D721Med (cell line): ENCODE measurements at regions not wholly inside any gene's neighbourhood (a gene's known extent, or its start where the extent isn't known, plus 50 kb on each side); places are given as distances from the start of the nearest gene placed in this dataset.

Experiments used
- DNase-seq: peaks from one replicate; pipeline ENCODE4 v3.0.0; 2011; ENCODE audit warnings: low spot score; ENCODE audit not compliant: insufficient read length
- FAIRE-seq: peaks from 2 replicates; lab custom pipeline; 2011; peaks lifted over from hg19 to GRCh38; lab: Jason Lieb, UNC
- TF ChIP-seq, protein P1 (sequence below): IDR thresholded peaks from 2 replicates; pipeline ENCODE4 v1.5.1; 2012; ENCODE audit warnings: mild to moderate bottlenecking, control low read depth; ENCODE audit not compliant: insufficient read depth; ENCODE audit errors: missing control alignments

DNA sequence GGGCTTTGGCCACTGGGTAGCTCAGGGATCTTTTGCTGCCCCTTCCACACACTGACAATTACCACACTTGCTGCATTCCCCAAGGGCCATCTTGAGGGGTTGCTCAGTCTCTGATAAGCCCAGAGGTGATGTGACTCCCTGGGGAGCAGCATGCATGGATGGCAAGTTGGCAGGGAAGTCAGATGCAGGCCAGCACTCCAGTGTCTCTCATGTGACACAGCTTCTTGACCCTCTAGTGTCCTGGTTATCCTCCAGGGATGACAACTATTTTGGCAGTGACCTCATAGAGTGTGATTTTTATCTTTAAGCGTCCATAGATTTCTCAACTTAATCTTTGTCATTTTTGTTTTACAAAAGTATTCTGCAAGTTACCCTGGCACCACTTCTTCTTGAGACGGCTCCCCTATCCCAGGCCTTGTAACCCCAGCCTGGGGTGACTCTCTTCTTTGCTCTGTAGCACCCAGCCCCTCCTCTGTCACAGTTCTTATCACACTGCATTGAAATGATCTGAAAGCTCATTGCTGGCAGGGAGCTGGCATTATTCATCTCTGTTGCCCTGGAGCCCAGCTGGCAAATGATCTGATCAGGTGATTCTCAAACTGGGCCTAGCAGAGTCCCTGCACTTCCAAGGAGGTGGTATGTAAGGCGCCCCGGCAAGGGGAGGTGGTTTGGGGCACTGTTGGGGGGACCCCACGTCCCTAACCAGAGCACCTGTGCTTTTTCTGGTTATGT, 72.6 kb downstream of the TENT5C start:
- TF ChIP-seq, protein P1, sequence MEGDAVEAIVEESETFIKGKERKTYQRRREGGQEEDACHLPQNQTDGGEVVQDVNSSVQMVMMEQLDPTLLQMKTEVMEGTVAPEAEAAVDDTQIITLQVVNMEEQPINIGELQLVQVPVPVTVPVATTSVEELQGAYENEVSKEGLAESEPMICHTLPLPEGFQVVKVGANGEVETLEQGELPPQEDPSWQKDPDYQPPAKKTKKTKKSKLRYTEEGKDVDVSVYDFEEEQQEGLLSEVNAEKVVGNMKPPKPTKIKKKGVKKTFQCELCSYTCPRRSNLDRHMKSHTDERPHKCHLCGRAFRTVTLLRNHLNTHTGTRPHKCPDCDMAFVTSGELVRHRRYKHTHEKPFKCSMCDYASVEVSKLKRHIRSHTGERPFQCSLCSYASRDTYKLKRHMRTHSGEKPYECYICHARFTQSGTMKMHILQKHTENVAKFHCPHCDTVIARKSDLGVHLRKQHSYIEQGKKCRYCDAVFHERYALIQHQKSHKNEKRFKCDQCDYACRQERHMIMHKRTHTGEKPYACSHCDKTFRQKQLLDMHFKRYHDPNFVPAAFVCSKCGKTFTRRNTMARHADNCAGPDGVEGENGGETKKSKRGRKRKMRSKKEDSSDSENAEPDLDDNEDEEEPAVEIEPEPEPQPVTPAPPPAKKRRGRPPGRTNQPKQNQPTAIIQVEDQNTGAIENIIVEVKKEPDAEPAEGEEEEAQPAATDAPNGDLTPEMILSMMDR: no peak
- FAIRE-seq: no peak
- DNase-seq: no peak

DNA sequence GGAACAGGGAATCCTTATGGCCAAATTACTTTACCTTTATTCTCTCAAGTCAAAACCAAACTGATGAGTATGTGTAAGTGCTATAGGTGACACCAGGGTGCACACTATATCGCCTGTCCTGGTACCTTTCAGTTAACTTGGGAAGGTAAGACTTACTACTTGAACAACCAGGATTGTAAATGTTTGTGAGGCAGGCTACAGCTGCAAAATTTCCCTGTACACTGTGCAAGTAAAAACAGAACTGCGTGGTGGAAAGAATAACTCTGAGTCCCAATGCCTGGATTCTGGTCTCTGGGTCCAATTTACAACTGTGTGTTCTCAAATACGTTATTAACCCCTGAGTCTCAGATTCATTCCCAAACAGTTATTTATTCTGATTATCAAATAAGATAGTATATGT, 73.5 kb downstream of the TENT5C start:
- no peak for DNase-seq
- no peak for FAIRE-seq
- TF ChIP-seq, protein P1: no peak

DNA sequence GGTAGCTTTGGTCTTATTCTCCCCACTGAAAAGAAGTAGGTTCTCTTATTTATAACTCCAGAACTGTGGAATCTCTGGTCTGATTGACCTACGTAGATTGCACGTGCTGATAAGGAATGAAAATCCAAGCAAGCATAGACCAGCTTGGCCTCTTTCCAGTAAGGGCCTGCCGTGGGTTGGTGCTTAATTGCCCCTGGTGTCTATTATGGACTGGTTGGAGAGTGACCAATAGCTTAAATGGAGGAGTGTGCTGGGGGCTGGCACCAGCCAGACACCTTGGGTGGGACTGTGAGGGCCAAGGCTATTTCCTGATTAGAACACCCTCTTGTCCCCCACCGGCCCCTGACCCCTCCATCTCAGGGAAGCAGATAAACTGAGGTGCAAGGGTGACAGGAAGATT, 74.0 kb downstream of the TENT5C start:
- FAIRE-seq (no peak), DNase-seq (no peak)
- TF ChIP-seq, protein P1: no peak

DNA sequence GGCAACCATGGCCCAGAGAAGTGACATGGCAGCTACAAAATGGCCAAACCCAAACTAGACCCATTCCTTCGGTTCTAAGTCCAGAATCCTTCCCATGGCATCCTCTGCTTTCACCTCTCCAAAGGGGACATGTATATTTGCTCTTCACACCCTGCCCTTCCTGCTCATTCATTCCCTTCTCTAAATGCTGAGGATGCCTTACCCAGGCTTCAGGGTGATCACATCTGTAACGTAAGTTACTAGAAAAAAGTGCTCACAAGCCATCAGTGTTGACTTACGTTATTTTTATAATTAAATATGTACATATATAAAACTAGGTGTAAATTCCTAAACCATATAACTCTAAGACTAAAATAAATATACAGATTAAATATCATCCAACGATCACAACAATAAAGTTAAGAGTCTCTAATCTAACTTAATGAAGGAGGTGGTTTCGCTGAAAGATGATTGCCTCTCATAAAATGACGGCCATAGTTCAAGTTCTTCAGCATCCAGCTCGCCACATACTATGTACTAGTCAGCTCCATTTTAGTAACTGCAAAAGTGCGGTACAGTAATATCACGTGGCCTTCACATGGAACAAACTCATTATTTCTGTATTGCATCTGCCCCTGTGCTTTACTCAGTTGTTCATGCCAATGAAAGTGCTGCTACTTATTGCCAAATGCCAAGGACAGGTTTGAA, 74.6 kb downstream of the TENT5C start:
- FAIRE-seq (no peak), DNase-seq (no peak)
- TF ChIP-seq, protein P1: no peak

DNA sequence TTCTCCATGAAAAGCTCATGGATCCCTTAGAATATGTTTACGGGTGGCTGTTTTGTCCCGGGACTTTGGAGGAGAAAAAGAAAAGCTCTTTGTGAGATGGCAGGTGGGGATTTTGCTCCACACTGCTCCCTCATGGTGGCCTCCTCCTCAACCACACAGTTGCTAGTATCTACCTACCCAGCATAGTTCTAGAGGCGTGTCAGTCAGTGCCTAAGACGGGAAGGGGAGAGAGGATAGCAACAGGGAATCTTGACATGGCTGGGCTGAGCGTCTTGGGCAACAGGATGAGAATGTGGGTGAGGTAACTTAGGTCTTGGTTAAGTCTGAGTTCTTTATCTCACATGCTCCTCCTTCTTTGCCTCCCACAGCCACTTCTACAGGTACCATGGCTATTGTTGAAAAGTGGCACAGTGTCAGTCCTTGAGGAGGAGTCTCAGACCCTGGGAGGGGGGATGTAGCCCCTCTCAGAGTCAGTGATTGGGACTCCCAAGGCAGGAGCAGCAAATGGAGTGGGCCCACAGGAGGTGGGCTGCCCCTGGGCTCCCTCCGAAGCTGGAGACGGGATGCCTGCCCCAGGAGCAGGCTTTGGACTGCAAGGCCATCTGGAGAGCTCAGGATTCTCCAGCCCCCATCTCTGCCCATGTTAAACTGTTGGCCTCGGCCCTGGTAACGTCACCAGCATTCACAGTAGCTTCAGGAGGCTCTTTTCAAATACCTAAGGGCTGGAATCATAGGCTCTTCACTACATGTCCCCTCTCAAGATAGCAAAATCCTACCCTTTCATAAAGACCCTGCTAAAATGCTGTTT, 75.4 kb downstream of the TENT5C start:
- DNase-seq (no peak), FAIRE-seq (no peak)
- TF ChIP-seq, protein P1: no peak

DNA sequence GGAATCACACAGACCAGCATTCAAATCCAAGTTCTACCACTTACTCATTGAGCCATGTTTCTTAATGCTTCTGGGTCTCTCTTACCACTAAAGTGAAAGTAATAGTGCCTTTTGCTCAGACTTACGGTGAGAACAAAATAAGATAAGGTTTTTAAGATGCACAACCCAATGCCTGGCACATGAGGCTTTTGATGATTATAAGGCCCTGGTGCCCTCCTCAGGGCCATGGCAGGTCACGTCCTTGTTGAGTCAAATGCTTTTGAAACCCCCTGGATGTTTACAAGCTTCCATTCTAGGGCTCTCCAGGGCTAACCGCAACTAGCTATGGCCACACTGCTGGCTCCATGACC, 76.0 kb downstream of the TENT5C start:
- TF ChIP-seq, protein P1: no peak
- no peak for FAIRE-seq
- DNase-seq: no peak
